ENCODE measurements at regions not wholly inside any gene's neighbourhood (a gene's known extent, or its start where the extent isn't known, plus 50 kb on each side); places are given as distances from the start of the nearest gene placed in this dataset.

DNA sequence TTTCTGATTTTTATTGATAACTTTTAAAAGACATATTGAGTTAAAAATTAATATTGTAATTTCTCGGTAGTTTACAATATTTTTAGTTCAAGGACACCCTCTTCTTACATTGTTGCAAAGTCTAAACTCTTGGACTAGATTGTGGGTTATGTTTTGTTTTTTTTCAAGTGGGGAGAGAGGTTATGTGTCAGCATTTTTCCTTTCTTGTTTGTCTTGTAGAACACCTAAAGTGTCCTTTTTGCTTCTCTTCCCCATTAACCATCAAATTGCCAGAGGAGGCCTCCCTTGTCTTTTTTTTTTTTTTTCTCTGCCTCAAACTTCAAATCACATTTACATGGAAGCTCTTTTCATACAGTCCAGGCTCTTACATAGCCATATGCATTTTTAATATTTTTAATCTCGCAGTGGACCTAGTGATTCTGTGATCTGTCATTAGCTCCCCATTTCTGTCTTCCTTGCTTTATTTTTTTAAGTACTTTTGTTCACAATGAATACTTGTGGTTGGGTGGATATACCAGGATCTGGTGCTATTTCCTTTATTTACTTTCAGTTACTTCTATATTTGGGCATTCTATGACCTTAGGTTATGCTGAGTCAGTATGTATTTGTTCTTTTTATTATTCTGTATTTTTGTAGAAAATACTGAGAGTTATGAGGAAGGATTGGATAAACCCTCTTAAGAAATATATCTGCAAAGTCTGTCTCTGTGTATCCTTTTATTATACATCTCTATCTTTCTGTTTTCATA, 2280.6 kb upstream of the ACO1 start:
- TF ChIP-seq POLR2A (IDR thresholded peaks at IDR 0.05; ENCODE audit: low read depth) = no peak
- no peak for TF ChIP-seq POLR2AphosphoS5 (IDR thresholded peaks at IDR 0.05)
- TF ChIP-seq, protein P1, sequence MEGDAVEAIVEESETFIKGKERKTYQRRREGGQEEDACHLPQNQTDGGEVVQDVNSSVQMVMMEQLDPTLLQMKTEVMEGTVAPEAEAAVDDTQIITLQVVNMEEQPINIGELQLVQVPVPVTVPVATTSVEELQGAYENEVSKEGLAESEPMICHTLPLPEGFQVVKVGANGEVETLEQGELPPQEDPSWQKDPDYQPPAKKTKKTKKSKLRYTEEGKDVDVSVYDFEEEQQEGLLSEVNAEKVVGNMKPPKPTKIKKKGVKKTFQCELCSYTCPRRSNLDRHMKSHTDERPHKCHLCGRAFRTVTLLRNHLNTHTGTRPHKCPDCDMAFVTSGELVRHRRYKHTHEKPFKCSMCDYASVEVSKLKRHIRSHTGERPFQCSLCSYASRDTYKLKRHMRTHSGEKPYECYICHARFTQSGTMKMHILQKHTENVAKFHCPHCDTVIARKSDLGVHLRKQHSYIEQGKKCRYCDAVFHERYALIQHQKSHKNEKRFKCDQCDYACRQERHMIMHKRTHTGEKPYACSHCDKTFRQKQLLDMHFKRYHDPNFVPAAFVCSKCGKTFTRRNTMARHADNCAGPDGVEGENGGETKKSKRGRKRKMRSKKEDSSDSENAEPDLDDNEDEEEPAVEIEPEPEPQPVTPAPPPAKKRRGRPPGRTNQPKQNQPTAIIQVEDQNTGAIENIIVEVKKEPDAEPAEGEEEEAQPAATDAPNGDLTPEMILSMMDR (IDR thresholded peaks at IDR 0.05) = no peak
- no peak for TF ChIP-seq EP300 (IDR thresholded peaks at IDR 0.05)

All from esophagus muscularis mucosa (tissue), 4 donors.